RWPE2 (cell line): ENCODE measurements at regions not wholly inside any gene's neighbourhood (a gene's known extent, or its start where the extent isn't known, plus 50 kb on each side); places are given as distances from the start of the nearest gene placed in this dataset.

Source experiments
- ATAC-seq: fragments of 200-7000 bp; cut with Tn5 transposase; 3 replicates; pipeline ENCODE4 v1.9.1; 2021; ENCODE audit warnings: low read depth
- DNase-seq: peaks from one replicate; pipeline ENCODE4 v3.0.0-alpha.2; 2020; ENCODE audit warnings: low spot score
- H3K27ac ChIP-seq: fragments of 450-650 bp; 2 replicates; pipeline ENCODE4 v1.5.1; 2017; ENCODE audit warnings: mild to moderate bottlenecking; ENCODE audit not compliant: poor library complexity, severe bottlenecking
- H3K27me3 ChIP-seq: fragments of 250-450 bp; sonication (Bioruptor Pico); 2 replicates; pipeline ENCODE4 v1.5.1; 2021; ENCODE audit warnings: mild to moderate bottlenecking, moderate library complexity; ENCODE audit not compliant: insufficient read depth, poor library complexity, severe bottlenecking
- H3K36me3 ChIP-seq: fragments of 250-450 bp; sonication (Bioruptor Pico); 2 replicates; pipeline ENCODE4 v1.5.1; 2020; ENCODE audit warnings: low read depth, mild to moderate bottlenecking, moderate library complexity
- H3K4me1 ChIP-seq: fragments of 250-450 bp; sonication (Bioruptor Pico); 2 replicates; pipeline ENCODE4 v1.5.1; 2021; ENCODE audit warnings: mild to moderate bottlenecking, moderate library complexity; ENCODE audit not compliant: insufficient read depth, poor library complexity, severe bottlenecking
- H3K4me3 ChIP-seq: fragments of 250-450 bp; sonication (Bioruptor Pico); 2 replicates; pipeline ENCODE4 v1.5.1; 2021; ENCODE audit warnings: mild to moderate bottlenecking, moderate library complexity; ENCODE audit not compliant: severe bottlenecking
- H3K9me3 ChIP-seq: fragments of 250-450 bp; sonication (Bioruptor Pico); 2 replicates; pipeline ENCODE4 v1.5.1; 2021; ENCODE audit warnings: mild to moderate bottlenecking, moderate library complexity; ENCODE audit not compliant: severe bottlenecking
- TF ChIP-seq, protein P1 (sequence below): fragments of 450-650 bp; IDR thresholded peaks from one replicate; pipeline ENCODE4 v1.5.1; 2017; ENCODE audit warnings: mild to moderate bottlenecking, moderate library complexity; ENCODE audit not compliant: poor library complexity, severe bottlenecking

DNA sequence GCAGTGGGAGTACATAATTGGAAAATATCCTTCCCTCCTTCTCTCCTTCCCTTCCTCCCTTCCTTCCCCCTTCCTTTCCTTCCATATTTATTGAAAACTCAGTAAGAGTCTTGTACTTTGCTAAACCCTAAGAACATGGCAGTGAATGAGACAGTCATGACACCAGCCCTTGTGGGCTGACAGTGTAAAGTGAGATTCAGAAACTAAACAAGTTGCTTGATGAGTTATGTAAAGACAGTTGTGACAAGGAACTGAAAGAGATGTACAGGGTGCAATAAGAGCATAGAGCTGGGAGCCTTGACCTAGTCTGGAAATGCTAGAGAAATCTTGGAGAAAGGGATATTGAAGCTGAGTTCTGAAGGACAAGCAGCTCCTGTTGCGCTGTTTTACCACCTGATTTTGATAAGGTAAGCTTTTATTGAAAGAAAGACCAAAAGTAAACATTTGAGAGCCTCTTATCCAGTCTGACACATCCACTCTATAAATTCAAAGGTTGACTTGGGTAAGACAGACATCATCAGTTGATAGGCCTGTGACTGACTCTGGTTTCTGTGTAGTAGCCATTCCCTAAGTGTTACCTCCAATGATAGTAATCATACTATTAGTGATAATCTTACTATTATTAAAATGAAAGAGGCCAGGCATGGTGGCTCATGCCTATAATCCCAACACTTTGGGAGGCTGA lies 66.5 kb upstream of the SKOR2 start:
- no peaks in the 10 kb centered on the region for H3K9me3 ChIP-seq
- no peaks in the 10 kb centered on the region for H3K27me3 ChIP-seq
- no peaks in the 10 kb centered on the region for H3K4me1 ChIP-seq
- no peaks in the 10 kb centered on the region for H3K36me3 ChIP-seq
- TF ChIP-seq, protein P1, sequence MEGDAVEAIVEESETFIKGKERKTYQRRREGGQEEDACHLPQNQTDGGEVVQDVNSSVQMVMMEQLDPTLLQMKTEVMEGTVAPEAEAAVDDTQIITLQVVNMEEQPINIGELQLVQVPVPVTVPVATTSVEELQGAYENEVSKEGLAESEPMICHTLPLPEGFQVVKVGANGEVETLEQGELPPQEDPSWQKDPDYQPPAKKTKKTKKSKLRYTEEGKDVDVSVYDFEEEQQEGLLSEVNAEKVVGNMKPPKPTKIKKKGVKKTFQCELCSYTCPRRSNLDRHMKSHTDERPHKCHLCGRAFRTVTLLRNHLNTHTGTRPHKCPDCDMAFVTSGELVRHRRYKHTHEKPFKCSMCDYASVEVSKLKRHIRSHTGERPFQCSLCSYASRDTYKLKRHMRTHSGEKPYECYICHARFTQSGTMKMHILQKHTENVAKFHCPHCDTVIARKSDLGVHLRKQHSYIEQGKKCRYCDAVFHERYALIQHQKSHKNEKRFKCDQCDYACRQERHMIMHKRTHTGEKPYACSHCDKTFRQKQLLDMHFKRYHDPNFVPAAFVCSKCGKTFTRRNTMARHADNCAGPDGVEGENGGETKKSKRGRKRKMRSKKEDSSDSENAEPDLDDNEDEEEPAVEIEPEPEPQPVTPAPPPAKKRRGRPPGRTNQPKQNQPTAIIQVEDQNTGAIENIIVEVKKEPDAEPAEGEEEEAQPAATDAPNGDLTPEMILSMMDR, result no peak
- H3K4me3 ChIP-seq, result no peak overlapping the region
- DNase-seq (no peak), ATAC-seq (no peak)
- H3K27ac ChIP-seq, result no peak overlapping the region

DNA sequence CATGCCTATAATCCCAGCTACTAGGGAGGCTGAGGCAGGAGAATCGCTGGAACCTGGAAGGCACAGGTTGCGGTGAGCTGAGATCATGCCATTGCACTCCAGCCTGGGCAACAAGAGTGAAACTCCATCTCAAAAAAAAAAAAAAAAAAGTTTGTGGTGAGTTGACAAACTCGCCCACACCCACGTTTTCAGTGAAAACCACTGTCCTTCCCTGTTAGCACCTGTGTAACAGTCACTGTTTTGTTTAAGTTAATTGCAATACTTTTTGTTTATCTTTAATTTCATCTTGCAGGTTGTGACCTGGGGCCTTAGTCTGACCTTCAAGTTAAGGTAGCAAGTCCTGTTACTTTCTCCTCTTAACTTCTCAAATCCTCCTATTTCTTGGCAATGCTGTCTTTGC lies 65.5 kb upstream of the SKOR2 start:
- no peaks in the 10 kb centered on the region for H3K9me3 ChIP-seq
- no peaks in the 10 kb centered on the region for H3K4me1 ChIP-seq
- no peaks in the 10 kb centered on the region for H3K36me3 ChIP-seq
- ATAC-seq (no peak), DNase-seq (no peak)
- no peaks in the 10 kb centered on the region for H3K27me3 ChIP-seq
- H3K27ac ChIP-seq, result no peak overlapping the region
- H3K4me3 ChIP-seq, result no peak overlapping the region
- TF ChIP-seq, protein P1, result no peak

DNA sequence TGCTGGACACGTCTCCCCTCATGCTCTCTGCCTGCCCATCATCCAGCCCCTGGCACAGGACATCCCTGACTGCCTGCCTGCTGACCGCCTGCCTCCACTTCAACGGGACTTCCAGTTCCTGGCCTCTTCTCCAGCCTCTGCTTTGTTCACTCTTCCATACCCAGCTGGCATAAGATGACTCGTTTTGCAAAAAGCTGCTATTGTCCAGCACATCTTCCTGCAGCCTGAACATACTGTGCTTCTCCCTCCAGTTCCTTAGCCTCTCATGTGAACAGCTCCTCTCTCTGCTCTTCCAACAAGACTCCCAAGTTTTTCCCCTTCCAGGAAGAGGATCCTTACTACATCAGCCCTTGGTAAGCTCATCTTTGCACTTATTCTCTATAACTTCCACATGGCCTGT lies 62.4 kb upstream of the SKOR2 start:
- Histone ChIP-seq H3K27ac (no peak overlapping the region), H3K4me1 (no peaks in the 10 kb centered on the region), H3K9me3 (no peaks in the 10 kb centered on the region), H3K27me3 (no peaks in the 10 kb centered on the region), H3K36me3 (no peaks in the 10 kb centered on the region), H3K4me3 (no peak overlapping the region)
- ATAC-seq (no peak), DNase-seq (no peak)
- TF ChIP-seq, protein P1, result no peak

DNA sequence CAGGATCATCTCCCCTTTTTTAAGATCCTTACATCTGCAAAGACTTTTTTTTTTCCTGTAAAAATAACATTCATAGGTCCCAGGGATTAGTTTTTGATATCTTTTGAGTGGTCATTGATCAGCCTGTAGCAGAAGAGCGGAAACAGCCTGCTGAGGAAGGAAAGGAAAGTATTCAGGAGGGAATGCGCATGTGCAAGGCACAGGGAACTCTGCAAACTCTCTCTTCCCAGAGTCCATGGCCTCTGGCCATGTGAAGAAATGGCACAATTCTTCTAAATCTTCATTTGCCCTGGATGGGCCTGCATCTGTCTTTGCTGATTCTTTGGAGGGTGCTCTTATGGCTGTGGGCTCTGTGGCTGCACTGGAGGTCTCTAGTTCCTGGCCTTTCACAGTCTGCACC lies 60.1 kb upstream of the SKOR2 start:
- H3K36me3 ChIP-seq, result no peaks in the 10 kb centered on the region
- no peaks in the 10 kb centered on the region for H3K27me3 ChIP-seq
- H3K27ac ChIP-seq, result no peak overlapping the region
- H3K4me1 ChIP-seq, result no peaks in the 10 kb centered on the region
- H3K4me3 ChIP-seq, result no peak overlapping the region
- no peak for ATAC-seq
- DNase-seq, result no peak
- no peaks in the 10 kb centered on the region for H3K9me3 ChIP-seq
- TF ChIP-seq, protein P1, result no peak
